Dendritic cell treated with granulocyte-macrophage colony-stimulating factor and Interleukin-4, amounts not matched to agents 40 ng/mL and 50 ng/mL, for 4 days (primary cell): ENCODE measurements at regions not wholly inside any gene's neighbourhood (a gene's known extent, or its start where the extent isn't known, plus 50 kb on each side); places are given as distances from the start of the nearest gene placed in this dataset.
"Not testable (repeated sequence)": the region's sequence is repeated elsewhere in the genome, so short reads cannot be mapped to it uniquely, and the experiment has no call there.

Experiments
- H3K27ac Mint-ChIP-seq: one replicate; pipeline ENCODE4 v1.8.0; 2022; ENCODE audit warnings: mild to moderate bottlenecking, mixed read lengths
- H3K27me3 Mint-ChIP-seq: one replicate; pipeline ENCODE4 v1.8.0; 2022; ENCODE audit warnings: mild to moderate bottlenecking, mixed read lengths
- H3K36me3 Mint-ChIP-seq: one replicate; pipeline ENCODE4 v1.8.0; 2022; ENCODE audit warnings: low read depth, mixed read lengths
- H3K4me1 Mint-ChIP-seq: one replicate; pipeline ENCODE4 v1.8.0; 2022; ENCODE audit warnings: low read depth, mixed read lengths
- H3K4me3 Mint-ChIP-seq: one replicate; pipeline ENCODE4 v1.8.0; 2022; ENCODE audit warnings: mild to moderate bottlenecking, moderate library complexity, mixed read lengths
- H3K9me3 Mint-ChIP-seq: one replicate; pipeline ENCODE4 v1.8.0; 2022; ENCODE audit warnings: mixed read lengths
- intact Hi-C: fragments of 100-400 bp; cut with micrococcal nuclease; formaldehyde crosslinking; loops from one replicate; pipeline ENCODE4 v1.15.0; 2022

GRCh38 chr2:143922261-143922830 is 597.6 kb downstream of the ZEB2 start:
- H3K27ac Mint-ChIP-seq, intact Hi-C loops, H3K27me3 Mint-ChIP-seq, H3K36me3 Mint-ChIP-seq, H3K4me1 Mint-ChIP-seq, H3K4me3 Mint-ChIP-seq: not testable (repeated sequence)
- H3K9me3 Mint-ChIP-seq = peaks cover 43% of the 10 kb centered on the region

GRCh38 chr2:143918465-143918989 is 601.4 kb downstream of the ZEB2 start:
- Mint-ChIP-seq H3K27ac (no peak overlapping the region), H3K9me3 (peaks cover 37% of the 10 kb centered on the region), H3K36me3 (no peaks in the 10 kb centered on the region), H3K27me3 (no peaks in the 10 kb centered on the region), H3K4me3 (no peak overlapping the region), H3K4me1 (no peaks in the 10 kb centered on the region)
- intact Hi-C loops = no loop called here

- intact Hi-C loops = no loop called here
- no peak overlapping the region for H3K4me3 Mint-ChIP-seq
- H3K4me1 Mint-ChIP-seq = no peaks in the 10 kb centered on the region
- no peak overlapping the region for H3K27ac Mint-ChIP-seq
- no peaks in the 10 kb centered on the region for H3K27me3 Mint-ChIP-seq
- no peaks in the 10 kb centered on the region for H3K36me3 Mint-ChIP-seq
- H3K9me3 Mint-ChIP-seq = peaks cover 37% of the 10 kb centered on the region
Observed at GRCh38 chr2:143916781-143917180, 603.1 kb downstream of the ZEB2 start.

DNA sequence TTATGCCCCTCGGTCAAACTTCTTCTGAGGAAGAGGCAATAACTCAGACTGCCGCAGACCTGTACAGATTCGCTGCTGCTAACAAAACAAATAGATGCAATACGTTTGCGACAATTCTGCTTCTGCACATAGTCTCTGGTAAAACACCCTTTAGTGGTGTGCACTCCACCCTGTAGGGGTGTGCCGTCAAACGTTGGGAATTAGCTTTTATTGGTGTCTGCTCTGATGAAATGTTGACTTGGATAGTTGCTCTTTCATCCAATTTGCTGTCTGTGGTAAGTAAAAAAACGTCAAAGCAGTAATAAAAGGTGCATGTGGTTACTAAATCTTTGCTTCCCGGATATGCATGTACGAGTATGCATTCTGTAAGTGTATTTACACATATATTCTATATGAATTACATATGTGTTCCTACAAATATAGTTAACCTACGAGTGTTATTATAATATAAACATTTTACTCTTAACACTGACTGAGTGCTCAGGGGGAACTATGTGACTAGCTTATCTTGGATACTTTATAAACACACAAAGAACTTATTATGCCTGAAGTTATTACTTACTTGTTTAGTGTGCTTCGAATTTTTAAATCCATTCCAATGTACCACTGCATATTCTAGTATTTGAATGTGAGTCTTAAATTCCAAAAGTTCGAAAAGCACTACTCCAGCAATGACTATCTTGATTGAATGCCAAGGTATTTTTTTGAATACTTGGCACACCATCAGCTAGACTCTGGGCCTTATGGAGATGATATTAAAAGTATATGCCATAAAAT is 610.2 kb downstream of the ZEB2 start:
- Mint-ChIP-seq H3K4me3 (no peak overlapping the region), H3K36me3 (no peaks in the 10 kb centered on the region), H3K9me3 (no peaks in the 10 kb centered on the region), H3K27ac (no peak overlapping the region), H3K4me1 (no peaks in the 10 kb centered on the region), H3K27me3 (no peaks in the 10 kb centered on the region)
- intact Hi-C loops = no loop called here

DNA sequence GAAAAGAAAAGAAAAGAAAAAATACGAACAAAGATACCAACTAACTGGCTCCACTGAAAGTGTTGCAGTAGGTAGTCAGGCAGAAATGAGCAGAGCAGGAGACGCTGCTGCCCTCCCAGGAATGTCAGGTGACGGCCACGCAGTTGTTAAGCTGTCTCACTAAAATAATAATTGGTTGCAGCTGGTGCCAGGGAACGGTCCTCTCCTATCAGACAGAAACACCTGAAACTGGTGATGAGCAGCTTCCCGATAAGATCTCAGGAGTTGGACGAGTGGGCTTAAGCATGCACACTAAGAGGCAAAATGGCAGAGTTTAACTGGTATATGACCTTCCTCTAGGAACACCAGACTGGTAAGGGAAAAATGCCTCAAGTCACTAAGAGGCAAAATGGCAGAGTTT is 611.1 kb downstream of the ZEB2 start:
- no peaks in the 10 kb centered on the region for H3K4me1 Mint-ChIP-seq
- H3K27ac Mint-ChIP-seq = no peak overlapping the region
- no peak overlapping the region for H3K4me3 Mint-ChIP-seq
- H3K9me3 Mint-ChIP-seq = no peaks in the 10 kb centered on the region
- no peaks in the 10 kb centered on the region for H3K27me3 Mint-ChIP-seq
- no peaks in the 10 kb centered on the region for H3K36me3 Mint-ChIP-seq
- intact Hi-C loops = no loop called here

- intact Hi-C loops = no loop called here
- Mint-ChIP-seq H3K27ac (no peak overlapping the region), H3K9me3 (no peaks in the 10 kb centered on the region), H3K4me1 (peaks cover 6% of the 10 kb centered on the region), H3K27me3 (no peaks in the 10 kb centered on the region), H3K4me3 (no peak overlapping the region), H3K36me3 (no peaks in the 10 kb centered on the region)
Observed at GRCh38 chr2:143907801-143908200, 612.1 kb downstream of the ZEB2 start.

- intact Hi-C loops = no loop called here
- H3K4me1 Mint-ChIP-seq = peaks cover 6% of the 10 kb centered on the region
- no peaks in the 10 kb centered on the region for H3K9me3 Mint-ChIP-seq
- H3K4me3 Mint-ChIP-seq = no peak overlapping the region
- no peak overlapping the region for H3K27ac Mint-ChIP-seq
- no peaks in the 10 kb centered on the region for H3K27me3 Mint-ChIP-seq
- H3K36me3 Mint-ChIP-seq = no peaks in the 10 kb centered on the region
Observed at GRCh38 chr2:143906850-143907249, 613.1 kb downstream of the ZEB2 start.

DNA sequence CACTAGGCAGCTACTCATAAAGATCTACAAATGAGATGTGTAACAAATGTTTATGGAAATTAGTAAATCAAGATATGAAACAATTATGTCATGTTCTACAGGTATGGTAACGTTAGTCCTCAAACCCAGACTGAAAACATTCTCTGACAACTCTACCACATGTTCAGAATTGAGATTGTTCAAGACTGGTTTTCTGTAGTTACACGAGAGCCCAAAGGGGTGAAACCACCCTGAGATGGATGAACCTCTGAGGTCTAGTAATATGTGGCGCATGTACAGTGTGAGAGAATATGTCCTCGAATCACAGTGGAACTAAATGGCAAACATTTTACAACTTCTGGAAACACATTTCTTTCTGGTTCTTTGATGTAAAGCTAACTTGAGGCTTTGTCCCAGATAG is 614.3 kb downstream of the ZEB2 start:
- no peak overlapping the region for H3K4me3 Mint-ChIP-seq
- no peaks in the 10 kb centered on the region for H3K9me3 Mint-ChIP-seq
- peaks cover 15% of the 10 kb centered on the region for H3K4me1 Mint-ChIP-seq
- H3K27ac Mint-ChIP-seq = no peak overlapping the region
- H3K27me3 Mint-ChIP-seq = peaks cover 1% of the 10 kb centered on the region
- no peaks in the 10 kb centered on the region for H3K36me3 Mint-ChIP-seq
- intact Hi-C loops = no loop called here

DNA sequence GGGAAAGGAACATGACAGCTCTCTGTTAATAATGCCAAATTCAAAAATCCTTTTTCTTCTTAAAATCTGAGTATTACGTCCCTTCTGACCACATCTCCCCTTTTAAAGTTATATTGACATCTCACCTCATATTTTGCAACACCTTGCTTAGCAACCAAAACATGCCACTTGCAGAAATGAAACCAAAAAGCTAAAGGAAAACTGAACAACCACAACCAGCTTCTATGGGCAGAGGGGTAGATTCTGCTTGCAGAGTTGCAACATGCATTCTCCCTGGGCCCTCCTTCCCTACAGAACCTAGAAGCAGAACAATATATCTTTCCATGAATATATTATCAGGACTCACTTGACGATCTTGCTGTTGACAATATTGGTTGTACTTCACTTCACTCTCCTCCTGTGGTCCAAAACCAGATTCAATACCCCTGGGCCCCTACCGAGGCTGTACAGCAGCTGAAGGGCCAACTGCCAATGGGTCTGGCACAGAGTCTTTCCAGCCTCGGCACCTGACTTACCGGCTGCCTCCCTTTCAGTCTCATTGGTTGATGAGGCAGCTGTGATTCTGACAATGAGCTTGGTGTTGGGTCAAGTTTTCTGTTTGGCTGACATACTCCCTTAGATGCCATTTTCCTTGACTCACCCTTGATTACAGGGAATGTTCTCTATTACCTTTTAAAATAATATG is 616.6 kb downstream of the ZEB2 start:
- Mint-ChIP-seq H3K27ac (no peak overlapping the region), H3K4me1 (peaks cover 15% of the 10 kb centered on the region), H3K4me3 (no peak overlapping the region), H3K9me3 (no peaks in the 10 kb centered on the region), H3K27me3 (peaks cover 1% of the 10 kb centered on the region), H3K36me3 (no peaks in the 10 kb centered on the region)
- intact Hi-C loops = no loop called here

DNA sequence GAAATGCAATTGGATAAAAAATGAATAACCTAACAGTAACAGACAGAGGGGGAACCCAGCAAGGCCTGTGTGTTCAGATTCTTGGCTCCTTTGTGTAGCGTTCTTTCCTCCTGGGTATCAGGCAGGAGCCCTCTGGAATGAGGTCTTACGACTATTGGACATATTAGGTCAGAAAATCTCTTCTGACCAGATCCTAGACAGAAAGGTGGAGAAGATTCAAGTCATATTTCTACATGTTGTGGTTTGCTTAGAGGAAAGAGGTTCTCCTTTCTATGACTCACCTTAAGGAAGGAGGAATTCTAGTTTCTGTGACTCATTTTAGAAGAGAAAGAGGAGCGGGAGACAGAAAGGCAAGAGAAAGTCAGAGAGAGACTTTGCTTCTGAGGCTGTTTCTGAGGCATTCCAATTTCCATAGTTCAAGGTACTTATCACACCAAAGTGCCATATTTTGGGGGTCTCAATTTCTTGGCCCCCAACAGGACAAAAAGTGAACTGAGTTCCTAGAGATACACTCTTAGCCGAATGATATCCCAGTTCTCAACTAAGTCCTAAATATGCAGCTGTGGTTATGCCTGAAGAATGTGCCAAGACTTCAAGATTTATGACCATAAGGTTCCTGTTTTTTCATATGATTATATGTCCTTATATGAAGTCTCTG is 618.6 kb downstream of the ZEB2 start:
- Mint-ChIP-seq H3K4me1 (peaks cover 15% of the 10 kb centered on the region), H3K36me3 (no peaks in the 10 kb centered on the region), H3K4me3 (no peak overlapping the region), H3K9me3 (no peaks in the 10 kb centered on the region), H3K27me3 (peaks cover 1% of the 10 kb centered on the region), H3K27ac (no peak overlapping the region)
- intact Hi-C loops = no loop called here

DNA sequence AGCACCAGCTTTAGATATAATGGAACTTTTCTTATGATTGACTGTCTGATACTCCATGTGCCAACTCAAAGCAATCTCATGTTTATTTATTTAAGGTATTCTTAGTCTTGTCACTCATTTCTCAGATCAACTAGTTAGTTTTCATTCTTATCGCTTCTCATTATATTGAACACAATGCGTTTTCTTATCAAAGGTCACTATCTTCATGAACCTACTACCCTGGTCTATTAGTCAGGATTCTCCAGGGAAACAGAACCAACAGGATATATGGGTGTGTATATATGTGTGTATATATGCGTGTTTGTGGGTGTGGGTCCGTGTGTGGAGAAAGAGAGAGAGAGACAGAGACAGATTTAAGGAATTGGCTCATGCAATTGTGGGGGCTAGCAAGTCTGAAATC is 619.9 kb downstream of the ZEB2 start:
- intact Hi-C loops = no loop called here
- no peaks in the 10 kb centered on the region for H3K9me3 Mint-ChIP-seq
- H3K27ac Mint-ChIP-seq = no peak overlapping the region
- H3K36me3 Mint-ChIP-seq = no peaks in the 10 kb centered on the region
- peaks cover 15% of the 10 kb centered on the region for H3K4me1 Mint-ChIP-seq
- no peak overlapping the region for H3K4me3 Mint-ChIP-seq
- peaks cover 1% of the 10 kb centered on the region for H3K27me3 Mint-ChIP-seq

GRCh38 chr2:143893371-143893770 is 626.5 kb downstream of the ZEB2 start:
- no peak overlapping the region for H3K4me3 Mint-ChIP-seq
- H3K36me3 Mint-ChIP-seq = no peaks in the 10 kb centered on the region
- no peak overlapping the region for H3K27ac Mint-ChIP-seq
- no peaks in the 10 kb centered on the region for H3K27me3 Mint-ChIP-seq
- intact Hi-C loops = no loop called here
- no peaks in the 10 kb centered on the region for H3K9me3 Mint-ChIP-seq
- H3K4me1 Mint-ChIP-seq = no peaks in the 10 kb centered on the region

GRCh38 chr2:143891879-143892308 is 628.0 kb downstream of the ZEB2 start:
- intact Hi-C loops = no loop called here
- Mint-ChIP-seq H3K9me3 (no peaks in the 10 kb centered on the region), H3K4me1 (no peaks in the 10 kb centered on the region), H3K27me3 (no peaks in the 10 kb centered on the region), H3K36me3 (no peaks in the 10 kb centered on the region), H3K27ac (no peak overlapping the region), H3K4me3 (no peak overlapping the region)

- H3K4me3 Mint-ChIP-seq = no peak overlapping the region
- no peaks in the 10 kb centered on the region for H3K4me1 Mint-ChIP-seq
- no peaks in the 10 kb centered on the region for H3K9me3 Mint-ChIP-seq
- intact Hi-C loops = no loop called here
- no peaks in the 10 kb centered on the region for H3K36me3 Mint-ChIP-seq
- H3K27ac Mint-ChIP-seq = no peak overlapping the region
- no peaks in the 10 kb centered on the region for H3K27me3 Mint-ChIP-seq
Observed at GRCh38 chr2:143890798-143891197, 629.1 kb downstream of the ZEB2 start.
